ENCODE measurements at regions not wholly inside any gene's neighbourhood (a gene's known extent, or its start where the extent isn't known, plus 50 kb on each side); places are given as distances from the start of the nearest gene placed in this dataset.

DNA sequence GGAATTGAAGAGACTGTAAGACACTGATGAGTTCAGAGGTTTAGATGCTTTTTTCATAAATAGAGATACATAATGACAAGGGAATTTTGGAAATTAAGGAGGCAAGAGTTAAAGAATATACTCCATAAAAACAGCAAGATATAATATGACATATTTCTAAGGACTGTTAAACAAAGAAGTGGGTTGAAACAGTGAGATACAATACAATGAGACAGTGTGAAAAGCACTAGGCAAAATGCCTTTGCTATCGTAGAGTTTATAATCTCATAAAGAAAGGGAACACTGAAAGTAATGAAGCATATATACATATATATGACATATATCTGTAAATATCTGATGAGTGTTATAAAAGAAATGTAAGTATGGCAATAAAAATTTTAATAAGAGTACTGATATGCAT lies 1496.2 kb downstream of the TECRL start:
- TF ChIP-seq GABPA (IDR thresholded peaks at IDR 0.05; ENCODE audit: low read depth) (no peak), MAX (IDR thresholded peaks at IDR 0.05; ENCODE audit: low read depth, low read length) (no peak), CHD1 (IDR thresholded peaks at IDR 0.05; ENCODE audit: low read depth, low read length) (no peak), BCL3 (IDR thresholded peaks at IDR 0.05; ENCODE audit: borderline replicate concordance, insufficient read depth, low read depth, low read length, poor library complexity, severe bottlenecking) (no peak), HDAC2 (IDR thresholded peaks at IDR 0.05) (no peak), BHLHE40 (IDR thresholded peaks at IDR 0.05; ENCODE audit: borderline replicate concordance in 1 of 2, low read depth in 2 of 2, low read length in 1 of 2) (no peak), RAD21 (IDR thresholded peaks at IDR 0.05; ENCODE audit: insufficient read depth, low read depth, low read length) (no peak), RB1 (IDR thresholded peaks at IDR 0.05; ENCODE audit: borderline replicate concordance) (no peak)

Data from GM12878 (cell line).